ENCODE measurements at regions not wholly inside any gene's neighbourhood (a gene's known extent, or its start where the extent isn't known, plus 50 kb on each side); places are given as distances from the start of the nearest gene placed in this dataset.

GRCh38 chr10:128723631-128724205 lies 597.5 kb upstream of the MKI67 start:
- peak; percentile 23 for DNase-seq

- DNase-seq, result no peak
Observed at GRCh38 chr10:128725531-128725930, 599.3 kb upstream of the MKI67 start.

GRCh38 chr10:128727114-128727513 lies 600.9 kb upstream of the MKI67 start:
- no peak for DNase-seq

- DNase-seq, result no peak
Observed at GRCh38 chr10:128729910-128730420, 603.7 kb upstream of the MKI67 start.

- DNase-seq, result no peak
Observed at GRCh38 chr10:128730922-128731321, 604.7 kb upstream of the MKI67 start.

GRCh38 chr10:128734161-128734560 lies 607.9 kb upstream of the MKI67 start:
- DNase-seq, result no peak

GRCh38 chr10:128734734-128735133 lies 608.5 kb upstream of the MKI67 start:
- DNase-seq, result no peak

- no peak for DNase-seq
Observed at GRCh38 chr10:128735996-128736395, 609.8 kb upstream of the MKI67 start.

GRCh38 chr10:128738386-128738915 lies 612.2 kb upstream of the MKI67 start:
- no peak for DNase-seq

GRCh38 chr10:128739930-128740329 lies 613.7 kb upstream of the MKI67 start:
- peak; percentile 8 for DNase-seq

GRCh38 chr10:128741180-128741579 lies 615.0 kb upstream of the MKI67 start:
- DNase-seq, result no peak

GRCh38 chr10:128741680-128742079 lies 615.5 kb upstream of the MKI67 start:
- DNase-seq, result no peak

GRCh38 chr10:128744092-128744491 lies 617.9 kb upstream of the MKI67 start:
- no peak for DNase-seq

GRCh38 chr10:128744811-128745305 lies 618.6 kb upstream of the MKI67 start:
- DNase-seq, result no peak

GRCh38 chr10:128747582-128748346 lies 621.5 kb upstream of the MKI67 start:
- no peak for DNase-seq

- DNase-seq, result peak; percentile 39
Observed at GRCh38 chr10:128751284-128751683, 625.1 kb upstream of the MKI67 start.

GRCh38 chr10:128751851-128752250 lies 625.6 kb upstream of the MKI67 start:
- no peak for DNase-seq

GRCh38 chr10:128759174-128759573 lies 633.0 kb upstream of the MKI67 start:
- no peak for DNase-seq

- DNase-seq, result no peak
Observed at GRCh38 chr10:128763588-128763987, 637.4 kb upstream of the MKI67 start.

- no peak for DNase-seq
Observed at GRCh38 chr10:128764190-128764589, 638.0 kb upstream of the MKI67 start.

- no peak for DNase-seq
Observed at GRCh38 chr10:128766915-128767314, 640.7 kb upstream of the MKI67 start.

GRCh38 chr10:128774979-128775378 lies 648.8 kb upstream of the MKI67 start:
- no peak for DNase-seq

GRCh38 chr10:128775743-128776142 lies 649.5 kb upstream of the MKI67 start:
- no peak for DNase-seq

GRCh38 chr10:128776673-128777252 lies 650.5 kb upstream of the MKI67 start:
- no peak for DNase-seq

Measured in RPMI8226 (cell line).